Adipocyte (in vitro differentiated cells): ENCODE measurements at regions not wholly inside any gene's neighbourhood (a gene's known extent, or its start where the extent isn't known, plus 50 kb on each side); places are given as distances from the start of the nearest gene placed in this dataset.

Experiments
- DNase-seq: peaks from one replicate; pipeline ENCODE4 v3.0.0-alpha.2; 2015; ENCODE audit warnings: low read depth
- H3K27me3 ChIP-seq: replicated peaks from 2 replicates; pipeline ENCODE4 v1.7.0; 2013; ENCODE audit warnings: mild to moderate bottlenecking, low read length, moderate library complexity; ENCODE audit not compliant: control insufficient read depth, insufficient read depth
- H3K36me3 ChIP-seq: 2 replicates; pipeline ENCODE4 v1.7.0; 2013; ENCODE audit warnings: low read length, mild to moderate bottlenecking, moderate library complexity; ENCODE audit not compliant: control insufficient read depth, insufficient read depth, severe bottlenecking
- H3K4me1 ChIP-seq: 2 replicates; pipeline ENCODE4 v1.7.0; 2013; ENCODE audit warnings: mild to moderate bottlenecking, low read length, moderate library complexity; ENCODE audit not compliant: control insufficient read depth, insufficient read depth
- H3K4me3 ChIP-seq: 2 replicates; pipeline ENCODE4 v1.7.0; 2013; ENCODE audit warnings: mild to moderate bottlenecking, low read length, moderate library complexity
- H3K9ac ChIP-seq: 2 replicates; pipeline ENCODE4 v1.7.0; 2013; ENCODE audit warnings: mild to moderate bottlenecking, low read length, moderate library complexity
- H3K9me3 ChIP-seq: 2 replicates; pipeline ENCODE4 v1.7.0; 2013; ENCODE audit warnings: mild to moderate bottlenecking, low read length, moderate library complexity; ENCODE audit not compliant: control insufficient read depth

- Histone ChIP-seq H3K9me3 (peaks cover under 1% of the 10 kb centered on the region), H3K9ac (no peak overlapping the region), H3K4me1 (no peaks in the 10 kb centered on the region), H3K36me3 (no peaks in the 10 kb centered on the region), H3K27me3 (no peaks in the 10 kb centered on the region), H3K4me3 (no peak overlapping the region)
- DNase-seq, result no peak
Measured at GRCh38 chr11:97280347-97280746, 890.5 kb downstream of the JRKL start.

DNA sequence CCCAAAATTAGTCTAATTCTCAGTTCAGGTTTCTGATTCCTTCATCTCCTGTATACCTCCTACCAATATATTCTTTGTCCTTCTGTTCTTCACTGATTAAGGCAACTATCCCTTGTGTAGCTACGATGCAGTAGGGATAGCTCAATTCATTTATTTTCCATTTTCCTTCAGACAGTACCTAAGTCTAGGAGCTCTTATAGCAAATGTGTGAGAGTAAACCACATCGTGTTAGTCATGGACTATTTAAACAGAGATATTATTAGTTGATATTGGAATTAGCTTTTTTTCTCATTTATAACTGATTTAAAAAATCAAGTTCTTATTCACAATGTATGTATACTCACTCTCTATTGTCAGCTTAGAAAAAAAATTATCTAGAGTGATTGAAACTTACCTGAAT lies 900.0 kb downstream of the JRKL start:
- H3K9me3 ChIP-seq, result no peaks in the 10 kb centered on the region
- no peaks in the 10 kb centered on the region for H3K36me3 ChIP-seq
- H3K9ac ChIP-seq, result no peak overlapping the region
- no peak overlapping the region for H3K4me3 ChIP-seq
- no peaks in the 10 kb centered on the region for H3K27me3 ChIP-seq
- H3K4me1 ChIP-seq, result no peaks in the 10 kb centered on the region
- no peak for DNase-seq

DNA sequence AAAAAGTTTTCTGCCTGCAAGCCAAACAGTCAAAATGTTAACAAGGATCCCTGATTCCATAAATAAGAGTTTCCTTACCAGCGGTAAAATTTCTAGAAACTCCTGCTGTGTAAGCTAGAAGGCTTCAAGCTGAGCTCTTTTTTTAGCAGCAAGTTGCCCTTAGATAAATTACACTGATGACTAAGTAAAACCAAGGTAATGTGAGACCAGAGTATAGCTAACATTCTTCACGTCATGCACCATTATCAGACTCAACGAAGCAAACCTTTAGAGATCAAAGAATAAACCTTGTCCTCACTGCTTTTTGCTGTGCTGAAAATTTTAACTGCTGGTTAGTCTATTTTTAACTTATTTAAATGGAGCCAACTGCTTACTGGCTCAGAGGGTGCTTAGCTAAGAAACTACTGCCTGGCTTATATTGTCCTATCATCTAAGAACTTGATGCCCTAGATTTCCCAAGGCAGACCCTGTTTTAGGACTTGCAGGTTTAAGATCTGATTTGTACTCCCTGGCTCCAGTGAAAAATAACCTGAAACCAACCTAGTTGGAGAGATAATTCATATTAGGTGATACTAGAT lies 900.7 kb downstream of the JRKL start:
- no peaks in the 10 kb centered on the region for H3K27me3 ChIP-seq
- no peak overlapping the region for H3K4me3 ChIP-seq
- H3K36me3 ChIP-seq, result no peaks in the 10 kb centered on the region
- no peak overlapping the region for H3K9ac ChIP-seq
- no peaks in the 10 kb centered on the region for H3K4me1 ChIP-seq
- DNase-seq, result no peak
- no peaks in the 10 kb centered on the region for H3K9me3 ChIP-seq

DNA sequence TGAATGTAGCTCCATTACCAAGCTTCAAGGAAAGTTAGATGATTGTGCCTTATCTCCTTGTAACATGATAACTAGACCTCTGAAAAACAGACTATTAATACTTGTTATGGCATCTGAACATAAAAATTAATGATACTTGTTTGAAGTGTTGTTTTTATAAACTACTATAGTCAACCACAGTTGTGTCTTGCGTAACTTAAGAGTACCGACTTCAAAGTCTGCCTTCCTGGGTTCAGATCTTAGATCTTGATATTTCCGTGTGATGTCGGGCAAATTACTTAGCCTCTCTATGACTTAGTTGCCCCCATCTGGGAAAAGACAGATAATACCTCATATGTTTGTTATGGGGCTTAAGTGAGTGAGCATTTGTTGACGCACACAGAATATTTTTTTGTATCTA lies 906.5 kb downstream of the JRKL start:
- no peaks in the 10 kb centered on the region for H3K9me3 ChIP-seq
- H3K27me3 ChIP-seq, result no peaks in the 10 kb centered on the region
- no peak overlapping the region for H3K4me3 ChIP-seq
- DNase-seq, result no peak
- H3K36me3 ChIP-seq, result no peaks in the 10 kb centered on the region
- H3K4me1 ChIP-seq, result no peaks in the 10 kb centered on the region
- no peak overlapping the region for H3K9ac ChIP-seq

GRCh38 chr11:97309291-97309690 lies 919.5 kb downstream of the JRKL start:
- no peaks in the 10 kb centered on the region for H3K36me3 ChIP-seq
- H3K9me3 ChIP-seq, result no peaks in the 10 kb centered on the region
- H3K4me3 ChIP-seq, result no peak overlapping the region
- no peak overlapping the region for H3K9ac ChIP-seq
- no peaks in the 10 kb centered on the region for H3K4me1 ChIP-seq
- no peak for DNase-seq
- H3K27me3 ChIP-seq, result no peaks in the 10 kb centered on the region

GRCh38 chr11:97325693-97326092 lies 935.9 kb downstream of the JRKL start:
- Histone ChIP-seq H3K4me1 (no peaks in the 10 kb centered on the region), H3K36me3 (no peaks in the 10 kb centered on the region), H3K9ac (no peak overlapping the region), H3K9me3 (peaks cover 4% of the 10 kb centered on the region), H3K27me3 (no peaks in the 10 kb centered on the region), H3K4me3 (no peak overlapping the region)
- no peak for DNase-seq

- no peak overlapping the region for H3K4me3 ChIP-seq
- H3K9me3 ChIP-seq, result no peaks in the 10 kb centered on the region
- H3K9ac ChIP-seq, result no peak overlapping the region
- H3K27me3 ChIP-seq, result no peaks in the 10 kb centered on the region
- no peak for DNase-seq
- H3K36me3 ChIP-seq, result no peaks in the 10 kb centered on the region
- no peaks in the 10 kb centered on the region for H3K4me1 ChIP-seq
Measured at GRCh38 chr11:97332271-97332670, 942.5 kb downstream of the JRKL start.

- no peak overlapping the region for H3K9ac ChIP-seq
- DNase-seq, result no peak
Measured at GRCh38 chr11:97336064-97336463, 946.3 kb downstream of the JRKL start.

GRCh38 chr11:97345032-97345431 lies 955.2 kb downstream of the JRKL start:
- Histone ChIP-seq H3K4me1 (no peaks in the 10 kb centered on the region), H3K9me3 (no peaks in the 10 kb centered on the region), H3K4me3 (no peak overlapping the region), H3K36me3 (no peaks in the 10 kb centered on the region), H3K9ac (no peak overlapping the region), H3K27me3 (no peaks in the 10 kb centered on the region)
- DNase-seq, result no peak

More at GRCh38 chr11:97336064-97336463, 946.3 kb downstream of the JRKL start:
- no peak overlapping the region for H3K4me3 ChIP-seq
- H3K27me3 ChIP-seq, result no peaks in the 10 kb centered on the region
- H3K36me3 ChIP-seq, result no peaks in the 10 kb centered on the region
- no peaks in the 10 kb centered on the region for H3K4me1 ChIP-seq
- no peaks in the 10 kb centered on the region for H3K9me3 ChIP-seq

GRCh38 chr11:97349201-97349600 lies 959.4 kb downstream of the JRKL start:
- Histone ChIP-seq H3K4me3 (no peak overlapping the region), H3K27me3 (no peaks in the 10 kb centered on the region), H3K36me3 (no peaks in the 10 kb centered on the region), H3K9ac (no peak overlapping the region), H3K9me3 (no peaks in the 10 kb centered on the region), H3K4me1 (no peaks in the 10 kb centered on the region)
- no peak for DNase-seq

- H3K27me3 ChIP-seq, result no peaks in the 10 kb centered on the region
- H3K36me3 ChIP-seq, result no peaks in the 10 kb centered on the region
- no peaks in the 10 kb centered on the region for H3K9me3 ChIP-seq
- no peaks in the 10 kb centered on the region for H3K4me1 ChIP-seq
- no peak overlapping the region for H3K9ac ChIP-seq
- peak; percentile 31 for DNase-seq
- H3K4me3 ChIP-seq, result no peak overlapping the region
Measured at GRCh38 chr11:97351939-97352338, 962.1 kb downstream of the JRKL start.

DNA sequence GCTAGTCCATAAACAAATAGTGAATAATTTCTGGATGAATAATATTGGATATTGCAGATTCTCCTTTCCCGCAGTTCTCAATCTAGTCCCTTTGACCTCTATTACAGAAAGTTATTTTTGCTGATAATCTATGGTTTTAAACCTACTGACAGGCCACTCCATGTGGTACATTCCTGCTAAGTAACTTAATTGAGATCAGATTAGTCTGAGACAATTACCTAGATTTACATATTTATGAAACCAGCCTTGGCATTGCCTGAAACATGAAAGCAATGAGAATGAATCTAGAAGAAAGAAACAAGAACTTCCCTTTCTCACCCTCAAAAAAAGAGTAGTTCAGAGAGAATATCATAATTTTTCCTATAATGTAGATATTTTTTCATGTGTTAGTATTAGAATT lies 964.2 kb downstream of the JRKL start:
- Histone ChIP-seq H3K9me3 (no peaks in the 10 kb centered on the region), H3K4me1 (no peaks in the 10 kb centered on the region), H3K27me3 (no peaks in the 10 kb centered on the region), H3K36me3 (no peaks in the 10 kb centered on the region), H3K4me3 (no peak overlapping the region), H3K9ac (no peak overlapping the region)
- no peak for DNase-seq
